GM12891 (cell line): ENCODE measurements at regions not wholly inside any gene's neighbourhood (a gene's known extent, or its start where the extent isn't known, plus 50 kb on each side); places are given as distances from the start of the nearest gene placed in this dataset.

ENCODE experiments used
- POLR2A ChIP-seq: IDR thresholded peaks from 2 replicates; pipeline ENCODE4 v1.6.1; 2011; ENCODE audit warnings: low read depth, low read length, control low read depth
- POLR2AphosphoS5 ChIP-seq: IDR thresholded peaks from 2 replicates; pipeline ENCODE4 v1.6.1; 2011; ENCODE audit warnings: low read depth, low read length, control low read depth
- SPI1 ChIP-seq: IDR thresholded peaks from 2 replicates; pipeline ENCODE4 v1.6.1; 2011; ENCODE audit warnings: low read depth, low read length, control low read depth
- TAF1 ChIP-seq: IDR thresholded peaks from 2 replicates; pipeline ENCODE4 v1.6.1; 2011; ENCODE audit warnings: low read depth, low read length, control low read depth

GRCh38 chr4:18441676-18442075 lies 420.1 kb upstream of the LCORL start:
- TF ChIP-seq POLR2AphosphoS5 (no peak), POLR2A (no peak), SPI1 (no peak), TAF1 (no peak)
